ENCODE measurements at regions not wholly inside any gene's neighbourhood (a gene's known extent, or its start where the extent isn't known, plus 50 kb on each side); places are given as distances from the start of the nearest gene placed in this dataset.
A peak's percentile ranks its signal among the peaks of the same experiment; 100 is the strongest.

DNA sequence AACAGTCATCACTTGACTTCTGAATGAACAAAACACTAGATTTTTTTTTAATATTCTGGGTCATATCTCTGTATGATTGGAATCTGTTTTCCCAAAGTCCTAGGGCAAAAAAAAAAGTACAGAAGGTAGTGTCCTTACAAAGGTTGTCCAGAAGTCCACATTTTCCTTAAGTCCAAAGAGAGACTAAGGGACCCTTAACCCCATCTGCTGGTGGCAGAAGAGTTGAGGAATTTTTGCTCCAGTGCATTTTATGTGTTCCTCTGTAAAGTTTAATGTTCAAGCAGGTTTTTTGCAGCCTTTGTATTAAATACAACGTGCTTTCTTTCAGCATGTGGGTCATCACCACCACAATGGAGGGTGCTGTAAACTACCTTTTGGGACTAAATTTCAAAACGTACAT lies 215.9 kb downstream of the SP3 start:
- TF ChIP-seq CTCF (IDR thresholded peaks at IDR 0.05), result peak in 5 of 12 donors; percentile 20 to 29 (median 24)
- no peak for TF ChIP-seq POLR2A (IDR thresholded peaks at IDR 0.05)
